ENCODE measurements at regions not wholly inside any gene's neighbourhood (a gene's known extent, or its start where the extent isn't known, plus 50 kb on each side); places are given as distances from the start of the nearest gene placed in this dataset.

DNA sequence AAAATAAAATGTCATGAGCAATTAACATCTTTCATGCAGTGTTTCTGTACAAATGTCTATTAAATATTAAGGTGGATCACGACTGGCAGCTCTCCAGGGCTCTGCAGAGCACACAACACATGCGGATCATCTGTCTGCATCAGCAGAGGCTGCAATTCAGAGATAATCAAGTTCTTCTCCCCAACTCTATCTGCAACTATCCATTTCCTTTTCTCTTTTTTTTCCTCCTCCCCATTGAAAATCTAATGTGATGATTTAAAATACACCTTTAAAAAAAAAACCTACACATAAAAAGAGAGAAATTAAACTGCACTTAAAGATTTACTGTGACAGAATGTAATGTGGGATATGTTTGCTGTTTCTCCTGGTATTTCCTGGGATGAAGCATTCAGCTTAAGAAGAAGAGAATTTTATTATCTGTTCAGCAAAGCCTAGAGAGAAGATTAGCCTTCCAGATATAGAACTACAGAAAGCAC, 352.6 kb upstream of the CCDC54 start:
- DNase-seq (ENCODE audit: low read depth, low spot score), result no peak
- CTCF ChIA-PET, result no interaction called here

DNA sequence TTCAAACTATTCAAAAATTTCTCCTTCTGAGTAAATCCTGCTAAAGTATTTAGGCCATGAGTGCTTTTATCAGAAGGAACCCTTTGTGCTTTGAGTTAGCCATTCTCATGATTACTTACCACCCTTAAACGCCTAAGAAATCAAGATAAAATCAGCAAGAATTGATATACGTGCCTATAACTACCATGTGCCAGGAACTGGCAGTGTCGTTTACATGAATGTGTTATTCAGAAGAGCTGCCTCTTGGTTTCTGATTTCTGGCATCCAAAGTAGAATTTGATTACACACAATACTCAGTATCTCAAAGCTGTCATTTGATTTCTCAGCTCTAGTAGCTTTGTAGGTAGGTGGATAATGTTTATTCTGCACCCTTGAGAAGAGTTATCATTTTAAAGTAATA, 351.3 kb upstream of the CCDC54 start:
- Histone ChIP-seq H3K9me3 (ENCODE audit: control insufficient read depth, insufficient read depth, low read length) (no peaks in the 10 kb centered on the region), H3K27me3 (ENCODE audit: control insufficient read depth, insufficient read depth, low read length) (no peaks in the 10 kb centered on the region), H3K27ac (ENCODE audit: low read depth, low read length) (no peak overlapping the region), H3K4me3 (ENCODE audit: low read depth, low read length) (no peak overlapping the region)
- ChIA-PET CTCF (no interaction called here), POLR2A (no interaction called here)
- TF ChIP-seq, protein P1, sequence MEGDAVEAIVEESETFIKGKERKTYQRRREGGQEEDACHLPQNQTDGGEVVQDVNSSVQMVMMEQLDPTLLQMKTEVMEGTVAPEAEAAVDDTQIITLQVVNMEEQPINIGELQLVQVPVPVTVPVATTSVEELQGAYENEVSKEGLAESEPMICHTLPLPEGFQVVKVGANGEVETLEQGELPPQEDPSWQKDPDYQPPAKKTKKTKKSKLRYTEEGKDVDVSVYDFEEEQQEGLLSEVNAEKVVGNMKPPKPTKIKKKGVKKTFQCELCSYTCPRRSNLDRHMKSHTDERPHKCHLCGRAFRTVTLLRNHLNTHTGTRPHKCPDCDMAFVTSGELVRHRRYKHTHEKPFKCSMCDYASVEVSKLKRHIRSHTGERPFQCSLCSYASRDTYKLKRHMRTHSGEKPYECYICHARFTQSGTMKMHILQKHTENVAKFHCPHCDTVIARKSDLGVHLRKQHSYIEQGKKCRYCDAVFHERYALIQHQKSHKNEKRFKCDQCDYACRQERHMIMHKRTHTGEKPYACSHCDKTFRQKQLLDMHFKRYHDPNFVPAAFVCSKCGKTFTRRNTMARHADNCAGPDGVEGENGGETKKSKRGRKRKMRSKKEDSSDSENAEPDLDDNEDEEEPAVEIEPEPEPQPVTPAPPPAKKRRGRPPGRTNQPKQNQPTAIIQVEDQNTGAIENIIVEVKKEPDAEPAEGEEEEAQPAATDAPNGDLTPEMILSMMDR (IDR thresholded peaks at IDR 0.05; ENCODE audit: low read depth, low read length), result no peak
- no peak for DNase-seq (ENCODE audit: low read depth, low spot score)

More for the DNA sequence above, 352.6 kb upstream of the CCDC54 start:
- POLR2A ChIA-PET, result no interaction called here
- H3K27ac ChIP-seq (ENCODE audit: low read depth, low read length), result no peak overlapping the region
- TF ChIP-seq, protein P1 (IDR thresholded peaks at IDR 0.05; ENCODE audit: low read depth, low read length), result no peak
- no peaks in the 10 kb centered on the region for H3K9me3 ChIP-seq (ENCODE audit: control insufficient read depth, insufficient read depth, low read length)
- no peak overlapping the region for H3K4me3 ChIP-seq (ENCODE audit: low read depth, low read length)
- H3K27me3 ChIP-seq (ENCODE audit: control insufficient read depth, insufficient read depth, low read length), result no peaks in the 10 kb centered on the region

DNA sequence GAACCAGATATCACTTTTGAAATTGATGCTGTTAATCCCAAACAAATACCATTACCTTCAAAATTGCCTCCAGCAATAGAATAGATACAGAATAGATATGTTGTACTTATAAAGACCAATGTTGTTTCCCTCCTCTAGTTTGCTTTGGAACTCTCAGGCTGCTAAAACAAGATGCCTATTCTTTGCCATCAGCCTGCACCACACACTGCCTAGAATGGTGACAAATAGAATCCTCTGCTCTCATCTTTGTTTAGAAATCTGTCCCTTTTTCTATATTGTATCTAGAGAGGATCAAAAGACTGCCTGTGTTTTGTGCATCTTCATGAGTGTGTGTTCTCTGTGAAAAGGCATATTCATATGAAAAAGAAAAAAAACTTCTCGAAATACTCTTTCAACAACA, 349.2 kb upstream of the CCDC54 start:
- CTCF ChIA-PET, result no interaction called here

DNA sequence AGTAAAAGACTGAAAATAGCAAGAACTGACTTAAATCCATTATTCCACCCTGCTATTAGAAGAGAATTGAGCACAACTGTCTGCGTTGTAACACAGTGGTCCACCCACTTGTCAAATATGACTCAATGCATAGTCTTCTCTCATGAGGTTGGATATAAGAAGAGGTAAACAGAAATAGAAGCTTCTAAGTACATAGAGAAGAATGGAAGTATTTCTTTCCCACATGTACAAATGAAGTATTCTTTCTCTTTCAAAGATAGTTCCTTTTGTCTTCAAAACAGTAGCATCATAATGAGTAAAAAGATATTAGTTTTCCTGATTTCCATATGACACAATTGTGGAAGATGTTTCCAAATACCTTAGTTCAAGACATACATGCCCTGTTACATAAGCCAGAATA, 348.6 kb upstream of the CCDC54 start:
- no peaks in the 10 kb centered on the region for H3K27me3 ChIP-seq (ENCODE audit: control insufficient read depth, insufficient read depth, low read length)
- H3K9me3 ChIP-seq (ENCODE audit: control insufficient read depth, insufficient read depth, low read length), result no peaks in the 10 kb centered on the region
- no peak overlapping the region for H3K4me3 ChIP-seq (ENCODE audit: low read depth, low read length)
- DNase-seq (ENCODE audit: low read depth, low spot score), result no peak
- CTCF ChIA-PET, result no interaction called here
- no peak overlapping the region for H3K27ac ChIP-seq (ENCODE audit: low read depth, low read length)
- TF ChIP-seq, protein P1 (IDR thresholded peaks at IDR 0.05; ENCODE audit: low read depth, low read length), result no peak
- POLR2A ChIA-PET, result no interaction called here

More for the DNA sequence above, 349.2 kb upstream of the CCDC54 start:
- H3K4me3 ChIP-seq (ENCODE audit: low read depth, low read length), result no peak overlapping the region
- TF ChIP-seq, protein P1 (IDR thresholded peaks at IDR 0.05; ENCODE audit: low read depth, low read length), result no peak
- no peak overlapping the region for H3K27ac ChIP-seq (ENCODE audit: low read depth, low read length)
- H3K9me3 ChIP-seq (ENCODE audit: control insufficient read depth, insufficient read depth, low read length), result no peaks in the 10 kb centered on the region
- no peaks in the 10 kb centered on the region for H3K27me3 ChIP-seq (ENCODE audit: control insufficient read depth, insufficient read depth, low read length)
- POLR2A ChIA-PET, result no interaction called here
- no peak for DNase-seq (ENCODE audit: low read depth, low spot score)

DNA sequence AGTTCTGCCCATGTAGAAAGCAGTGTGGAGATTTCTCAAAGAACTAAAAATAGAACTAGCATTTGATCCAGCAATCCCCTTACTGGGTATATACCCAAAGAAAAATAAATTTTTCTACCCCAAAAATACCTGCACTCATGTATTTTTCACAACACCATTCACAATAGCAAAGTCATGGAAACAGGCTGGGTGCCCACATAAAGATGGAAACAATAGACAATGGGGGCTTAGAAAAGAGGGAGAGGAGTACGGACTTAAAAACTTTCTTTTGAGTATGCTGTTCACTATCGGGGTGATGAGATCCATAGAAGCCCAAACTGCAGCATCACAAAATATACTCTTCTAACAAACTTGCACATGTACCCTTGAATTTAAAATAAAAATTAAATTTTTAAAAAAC, 345.1 kb upstream of the CCDC54 start:
- CTCF ChIA-PET, result no interaction called here

More for the DNA sequence above, 345.1 kb upstream of the CCDC54 start:
- TF ChIP-seq, protein P1 (IDR thresholded peaks at IDR 0.05; ENCODE audit: low read depth, low read length), result no peak
- no peaks in the 10 kb centered on the region for H3K27me3 ChIP-seq (ENCODE audit: control insufficient read depth, insufficient read depth, low read length)
- H3K4me3 ChIP-seq (ENCODE audit: low read depth, low read length), result no peak overlapping the region
- POLR2A ChIA-PET, result no interaction called here
- no peak for DNase-seq (ENCODE audit: low read depth, low spot score)
- no peak overlapping the region for H3K27ac ChIP-seq (ENCODE audit: low read depth, low read length)
- no peaks in the 10 kb centered on the region for H3K9me3 ChIP-seq (ENCODE audit: control insufficient read depth, insufficient read depth, low read length)
